Right lobe of liver (tissue), 4 donors: ENCODE measurements at regions not wholly inside any gene's neighbourhood (a gene's known extent, or its start where the extent isn't known, plus 50 kb on each side); places are given as distances from the start of the nearest gene placed in this dataset.

Source experiments
- CTCF ChIP-seq, 4 donors: fragments of 200-600 bp in 3 of 4; fragments of 450-650 bp in 1 of 4; IDR thresholded peaks; one replicate each; pipeline versions ENCODE4 v1.5.1 to v1.8.0; 2016 to 2022; ENCODE audit warnings: antibody characterized with exemption in 4 of 4, mild to moderate bottlenecking in 2 of 4
- POLR2A ChIP-seq: fragments of 450-650 bp; IDR thresholded peaks from one replicate; pipeline ENCODE4 v1.6.1; 2017; ENCODE audit warnings: antibody characterized with exemption, mild to moderate bottlenecking
- donor health status: DM: no; HTN: no; CAD: no.
- donor health status: DM: no; HTN: no; CAD: no.
- donor health status: DM: no; HTN: yes; CAD: no.

- TF ChIP-seq CTCF (IDR thresholded peaks at IDR 0.05) (no peak), POLR2A (no peak)
Observed at GRCh38 chr3:28765194-28765593, 416.6 kb upstream of the AZI2 start.
